MM.1S (cell line): ENCODE measurements at regions not wholly inside any gene's neighbourhood (a gene's known extent, or its start where the extent isn't known, plus 50 kb on each side); places are given as distances from the start of the nearest gene placed in this dataset.

Experiments used
- DNase-seq: peaks from one replicate; pipeline ENCODE4 v3.0.0-alpha.2; 2015
- H2AFZ ChIP-seq: fragments of 300-600 bp; sonication (generic); 2 replicates; pipeline ENCODE4 v1.6.0; 2016; ENCODE audit warnings: antibody characterized with exemption, low read length
- H3F3A ChIP-seq: fragments of 300-600 bp; sonication (generic); 2 replicates; pipeline ENCODE4 v1.6.1; 2016; ENCODE audit warnings: mild to moderate bottlenecking, antibody characterized with exemption, low read length, moderate library complexity, mixed read lengths; ENCODE audit not compliant: insufficient read depth
- H3K27ac ChIP-seq: fragments of 300-600 bp; sonication (generic); 2 replicates; pipeline ENCODE4 v1.5.1; 2016; ENCODE audit warnings: mild to moderate bottlenecking, low read length
- H3K27me3 ChIP-seq: fragments of 300-600 bp; sonication (generic); replicated peaks from 2 replicates; pipeline ENCODE4 v1.6.0; 2016; ENCODE audit warnings: low read length; ENCODE audit not compliant: insufficient read depth
- H3K36me3 ChIP-seq: fragments of 300-600 bp; sonication (generic); replicated peaks from 2 replicates; pipeline ENCODE4 v1.6.1; 2016; ENCODE audit warnings: mild to moderate bottlenecking, low read length, mixed read lengths; ENCODE audit not compliant: insufficient read depth
- H3K4me1 ChIP-seq: fragments of 300-600 bp; sonication (generic); 2 replicates; pipeline ENCODE4 v1.6.1; 2016; ENCODE audit warnings: low read length, mixed read lengths
- H3K4me2 ChIP-seq: fragments of 300-600 bp; sonication (generic); 2 replicates; pipeline ENCODE4 v1.6.0; 2016; ENCODE audit warnings: low read depth, low read length
- H3K4me3 ChIP-seq: fragments of 300-600 bp; sonication (generic); 2 replicates; pipeline ENCODE4 v1.5.1; 2016; ENCODE audit warnings: low read length, mixed read lengths
- H3K79me2 ChIP-seq: fragments of 300-600 bp; sonication (generic); 2 replicates; pipeline ENCODE4 v1.6.1; 2016; ENCODE audit warnings: mixed run types, low read length, mixed read lengths
- H3K9ac ChIP-seq: fragments of 300-600 bp; sonication (generic); 2 replicates; pipeline ENCODE4 v1.6.1; 2016; ENCODE audit warnings: low read length, mixed read lengths
- H3K9me2 ChIP-seq: fragments of 300-600 bp; sonication (generic); replicated peaks from 2 replicates; pipeline ENCODE4 v1.6.1; 2016; ENCODE audit warnings: mild to moderate bottlenecking, low read length, mixed read lengths; ENCODE audit not compliant: insufficient read depth
- H3K9me3 ChIP-seq: fragments of 300-600 bp; sonication (generic); replicated peaks from 2 replicates; pipeline ENCODE4 v1.6.1; 2016; ENCODE audit warnings: mild to moderate bottlenecking, low read length, mixed read lengths; ENCODE audit not compliant: insufficient read depth
- H4K20me1 ChIP-seq: fragments of 300-600 bp; sonication (generic); 2 replicates; pipeline ENCODE4 v1.6.1; 2016; ENCODE audit warnings: mild to moderate bottlenecking, low read length, moderate library complexity, mixed read lengths; ENCODE audit not compliant: insufficient read depth
- CTCF ChIP-seq: fragments of 300-600 bp; sonication (generic); IDR thresholded peaks from 2 replicates; pipeline ENCODE4 v1.5.1; 2016; ENCODE audit warnings: antibody characterized with exemption, low read length, mixed read lengths
- EZH2 ChIP-seq: fragments of 300-600 bp; sonication (generic); optimal IDR thresholded peaks from 2 replicates; pipeline ENCODE3; 2017; ENCODE audit warnings: low read depth, mild to moderate bottlenecking, antibody characterized with exemption, low read length, mixed read lengths
- EZH2phosphoT487 ChIP-seq: fragments of 300-600 bp; sonication (generic); IDR thresholded peaks from 2 replicates; pipeline ENCODE4 v1.6.1; 2018; ENCODE audit warnings: antibody characterized with exemption, low read length

GRCh38 chr10:78169214-78169613 lies 135.6 kb downstream of the RPS24 start:
- Histone ChIP-seq H3K27ac (no peak overlapping the region), H2AFZ (no peak overlapping the region), H3K9ac (no peak overlapping the region), H3K9me3 (no peaks in the 10 kb centered on the region), H3K4me1 (no peaks in the 10 kb centered on the region; the same call in 1 of the 2 replicates), H3K4me3 (no peak overlapping the region), H4K20me1 (no peaks in the 10 kb centered on the region), H3K9me2 (no peaks in the 10 kb centered on the region), H3K36me3 (no peaks in the 10 kb centered on the region), H3K79me2 (no peaks in the 10 kb centered on the region), H3F3A (no peaks in the 10 kb centered on the region), H3K27me3 (no peaks in the 10 kb centered on the region), H3K4me2 (no peak overlapping the region)
- no peak for DNase-seq
- TF ChIP-seq EZH2: no peak
- no peak for TF ChIP-seq EZH2phosphoT487
- TF ChIP-seq CTCF: no peak

- Histone ChIP-seq H3K4me1 (no peaks in the 10 kb centered on the region; the same call in 1 of the 2 replicates), H3K36me3 (no peaks in the 10 kb centered on the region), H3K4me2 (no peak overlapping the region), H2AFZ (no peak overlapping the region), H3K4me3 (no peak overlapping the region), H3K9ac (no peak overlapping the region), H3K9me2 (no peaks in the 10 kb centered on the region), H3K79me2 (no peaks in the 10 kb centered on the region), H3F3A (no peaks in the 10 kb centered on the region), H3K27ac (no peak overlapping the region), H4K20me1 (no peaks in the 10 kb centered on the region), H3K9me3 (no peaks in the 10 kb centered on the region), H3K27me3 (no peaks in the 10 kb centered on the region)
- TF ChIP-seq EZH2phosphoT487 (no peak), EZH2 (no peak), CTCF (no peak)
- no peak for DNase-seq
These were observed 136.4 kb downstream of the RPS24 start for GRCh38 chr10:78170026-78170475.

GRCh38 chr10:78171633-78172400 lies 138.2 kb downstream of the RPS24 start:
- Histone ChIP-seq H3K79me2 (no peaks in the 10 kb centered on the region), H3K27ac (no peak overlapping the region), H3K9me2 (no peaks in the 10 kb centered on the region), H3K9ac (no peak overlapping the region), H3K9me3 (no peaks in the 10 kb centered on the region), H2AFZ (no peak overlapping the region), H3K27me3 (no peaks in the 10 kb centered on the region), H3F3A (no peaks in the 10 kb centered on the region), H3K36me3 (no peaks in the 10 kb centered on the region), H3K4me3 (no peak overlapping the region), H4K20me1 (no peaks in the 10 kb centered on the region), H3K4me2 (no peak overlapping the region), H3K4me1 (no peaks in the 10 kb centered on the region; the same call in 1 of the 2 replicates)
- TF ChIP-seq CTCF (no peak), EZH2 (no peak), EZH2phosphoT487 (no peak)
- no peak for DNase-seq
